22Rv1 (cell line): ENCODE measurements at regions not wholly inside any gene's neighbourhood (a gene's known extent, or its start where the extent isn't known, plus 50 kb on each side); places are given as distances from the start of the nearest gene placed in this dataset.

Source experiments
- CTCF ChIP-seq: fragments of 450-650 bp; IDR thresholded peaks from 2 replicates; pipeline ENCODE4 v1.5.1; 2017; ENCODE audit warnings: mild to moderate bottlenecking
- ZFX ChIP-seq: fragments of 450-650 bp; IDR thresholded peaks from 2 replicates; pipeline ENCODE4 v1.6.1; 2017; ENCODE audit warnings: antibody characterized with exemption, borderline replicate concordance

- TF ChIP-seq CTCF (no peak), ZFX (no peak)
These were observed 108.3 kb upstream of the FAM20C start for GRCh38 chr7:83861-84632.
